AG09319 (cell line): ENCODE measurements at regions not wholly inside any gene's neighbourhood (a gene's known extent, or its start where the extent isn't known, plus 50 kb on each side); places are given as distances from the start of the nearest gene placed in this dataset.

Source experiments
- DNase-seq: peaks from one replicate; pipeline ENCODE4 v3.0.0-alpha.2; 2010; ENCODE audit warnings: low read depth; ENCODE audit errors: extremely low read depth
- CTCF ChIP-seq: IDR thresholded peaks from 2 replicates; pipeline ENCODE4 v1.5.1; 2011; ENCODE audit warnings: low read depth, mild to moderate bottlenecking, inconsistent platforms, low read length, moderate library complexity

GRCh38 chr1:184218458-184219075 is 167.0 kb downstream of the TSEN15 start:
- TF ChIP-seq CTCF = no peak

GRCh38 chr1:184219414-184219813 is 167.4 kb upstream of the C1orf21 start:
- TF ChIP-seq CTCF = no peak
- no peak for DNase-seq

More at GRCh38 chr1:184218458-184219075, 167.0 kb downstream of the TSEN15 start:
- DNase-seq = no peak

GRCh38 chr1:184219883-184220282 is 166.9 kb upstream of the C1orf21 start:
- TF ChIP-seq CTCF = no peak
- DNase-seq = no peak

GRCh38 chr1:184221087-184221486 is 165.7 kb upstream of the C1orf21 start:
- DNase-seq = no peak
- no peak for TF ChIP-seq CTCF

- DNase-seq = peak; percentile 15
- TF ChIP-seq CTCF = peak; percentile 98
These were observed 164.2 kb upstream of the C1orf21 start for GRCh38 chr1:184222652-184223052.

- no peak for DNase-seq
- no peak for TF ChIP-seq CTCF
These were observed 163.6 kb upstream of the C1orf21 start for GRCh38 chr1:184223216-184223615.

GRCh38 chr1:184225283-184226099 is 161.3 kb upstream of the C1orf21 start:
- TF ChIP-seq CTCF = no peak

More at GRCh38 chr1:184225283-184226099, 161.3 kb upstream of the C1orf21 start:
- no peak for DNase-seq
